ENCODE measurements at regions not wholly inside any gene's neighbourhood (a gene's known extent, or its start where the extent isn't known, plus 50 kb on each side); places are given as distances from the start of the nearest gene placed in this dataset.

DNA sequence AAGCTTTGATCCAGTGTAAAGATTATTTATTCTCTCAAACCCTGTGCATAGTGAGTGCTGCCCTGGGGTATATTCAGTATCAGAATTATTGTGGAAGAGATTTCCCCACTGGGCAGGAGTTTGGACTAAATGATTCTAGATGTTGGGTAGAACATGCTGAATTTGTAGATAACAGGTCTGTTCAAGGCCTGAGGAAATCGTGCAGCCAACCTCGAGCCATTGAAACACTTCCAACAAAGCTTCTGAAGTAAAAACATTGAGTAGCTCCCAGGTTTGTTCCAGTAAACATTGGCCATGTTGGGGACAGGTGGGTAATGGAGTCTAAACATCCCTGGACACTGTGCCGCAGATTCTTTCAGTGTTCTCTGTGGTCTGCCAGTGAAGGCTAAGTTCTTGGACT, 87.5 kb downstream of the LLPH start:
- DNase-seq: no peak

DNA sequence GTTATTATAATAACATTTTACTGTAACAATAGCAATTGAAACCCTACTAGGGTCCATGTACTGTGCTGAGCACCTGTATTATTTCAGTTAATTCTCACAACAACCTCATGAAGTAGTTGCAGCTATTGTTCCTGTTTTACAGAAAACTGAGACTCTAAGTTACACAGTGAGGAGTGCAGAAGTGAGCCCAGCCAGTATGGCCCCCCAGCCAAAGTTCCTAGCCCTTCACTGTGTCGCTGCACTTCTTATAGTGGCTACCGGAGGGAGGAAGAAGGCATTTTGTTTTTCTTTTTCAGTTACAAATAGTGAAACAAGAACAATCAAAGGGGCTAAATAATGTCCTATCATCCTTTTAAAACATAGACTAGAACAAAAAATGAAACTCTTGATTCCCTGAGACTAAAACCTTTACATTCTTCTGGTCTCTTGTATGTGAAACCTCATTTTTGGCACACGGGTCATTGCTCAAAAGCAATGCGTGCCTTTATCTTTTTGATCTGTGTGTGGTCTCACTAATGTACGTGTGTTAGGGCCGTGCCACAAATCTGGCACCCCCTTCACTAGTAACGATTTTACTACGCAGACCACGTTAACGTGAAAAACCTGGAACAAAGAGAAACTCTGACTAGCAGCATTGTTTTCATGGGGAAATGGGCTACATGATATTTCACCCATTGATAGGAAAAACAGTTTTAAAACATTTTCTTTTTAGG, 88.7 kb downstream of the LLPH start:
- DNase-seq: no peak

DNA sequence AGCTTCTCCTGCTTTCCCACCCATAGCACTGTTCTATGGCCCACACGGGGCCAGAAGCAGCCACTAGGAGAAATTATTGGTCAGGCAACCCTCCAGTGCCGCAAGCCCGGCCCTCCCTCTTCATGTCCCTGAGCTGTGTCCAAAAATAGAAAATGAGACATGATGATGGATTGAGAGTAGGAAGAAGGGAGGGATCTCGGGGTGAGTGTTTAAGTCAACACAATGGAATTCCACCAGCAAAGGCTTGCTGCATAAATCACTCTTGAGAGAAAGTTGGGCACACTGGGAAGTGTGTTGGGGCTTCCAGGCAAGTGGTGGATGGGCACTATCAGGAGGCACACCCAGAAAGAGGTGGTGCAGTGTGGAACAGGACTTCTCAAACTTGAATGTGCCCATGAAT, 94.2 kb downstream of the LLPH start:
- no peak for DNase-seq

GRCh38 chr12:66035288-66035966, 95.1 kb downstream of the LLPH start:
- DNase-seq: no peak

- peak; percentile 4 for DNase-seq
These were observed 97.4 kb downstream of the LLPH start for GRCh38 chr12:66033151-66033550.

GRCh38 chr12:66032739-66033138, 97.8 kb downstream of the LLPH start:
- DNase-seq: no peak

- no peak for DNase-seq
These were observed 100.3 kb downstream of the LLPH start for GRCh38 chr12:66030217-66030781.

- DNase-seq: no peak
These were observed 102.2 kb downstream of the LLPH start for GRCh38 chr12:66028390-66028789.

GRCh38 chr12:66025477-66025876, 105.1 kb downstream of the LLPH start:
- no peak for DNase-seq

GRCh38 chr12:66024949-66025348, 105.6 kb downstream of the LLPH start:
- DNase-seq: no peak

- DNase-seq: no peak
These were observed 110.1 kb downstream of the LLPH start for GRCh38 chr12:66020481-66020880.

- no peak for DNase-seq
These were observed 112.8 kb downstream of the LLPH start for GRCh38 chr12:66017736-66018135.
